GM23338 (cell line): ENCODE measurements at regions not wholly inside any gene's neighbourhood (a gene's known extent, or its start where the extent isn't known, plus 50 kb on each side); places are given as distances from the start of the nearest gene placed in this dataset.
A peak's percentile ranks its signal among the peaks of the same experiment; 100 is the strongest.

ENCODE experiments used
- ATAC-seq: fragments of 200-7000 bp; cut with Tn5 transposase; 3 replicates; pipeline ENCODE4 v1.9.1; 2020
- DNase-seq: peaks from one replicate; pipeline ENCODE4 v3.0.0-alpha.2; 2015; ENCODE audit warnings: low spot score
- H2AFZ ChIP-seq: fragments of 200-600 bp; sonication (generic); 2 replicates; pipeline ENCODE4 v1.8.0; 2016; ENCODE audit warnings: antibody characterized with exemption, mild to moderate bottlenecking, moderate library complexity
- H3F3A ChIP-seq: fragments of 200-600 bp; sonication (generic); replicated peaks from 2 replicates; pipeline ENCODE4 v1.8.0; 2017; ENCODE audit warnings: antibody characterized with exemption, mixed run types, low read depth
- H3K27ac ChIP-seq: fragments of 200-600 bp; sonication (generic); 2 replicates; pipeline ENCODE4 v1.6.1; 2016; ENCODE audit warnings: low read depth
- H3K27me3 ChIP-seq: fragments of 200-600 bp; sonication (generic); 2 replicates; pipeline ENCODE4 v1.8.0; 2016; ENCODE audit warnings: mild to moderate bottlenecking, mixed run types, moderate library complexity; ENCODE audit not compliant: insufficient read depth
- H3K36me3 ChIP-seq: fragments of 200-600 bp; sonication (generic); 2 replicates; pipeline ENCODE4 v1.8.0; 2016; ENCODE audit warnings: mild to moderate bottlenecking; ENCODE audit not compliant: insufficient read depth
- H3K4me1 ChIP-seq: fragments of 200-600 bp; sonication (generic); 2 replicates; pipeline ENCODE4 v1.8.0; 2016; ENCODE audit warnings: mild to moderate bottlenecking, moderate library complexity; ENCODE audit not compliant: insufficient read depth
- H3K4me2 ChIP-seq: fragments of 200-600 bp; sonication (generic); 2 replicates; pipeline ENCODE4 v1.7.1; 2017; ENCODE audit warnings: mixed run types
- H3K4me3 ChIP-seq: fragments of 200-600 bp; sonication (generic); 2 replicates; pipeline ENCODE4 v1.6.1; 2016; ENCODE audit warnings: mixed run types
- H3K79me2 ChIP-seq: fragments of 200-600 bp; sonication (generic); replicated peaks from 2 replicates; pipeline ENCODE4 v1.8.0; 2017; ENCODE audit warnings: mild to moderate bottlenecking; ENCODE audit not compliant: insufficient read depth
- H3K9me2 ChIP-seq: fragments of 200-600 bp; sonication (generic); 2 replicates; pipeline ENCODE4 v1.8.0; 2017; ENCODE audit not compliant: insufficient read depth
- H4K20me1 ChIP-seq: fragments of 200-600 bp; sonication (generic); replicated peaks from 2 replicates; pipeline ENCODE4 v1.8.0; 2017; ENCODE audit warnings: mild to moderate bottlenecking; ENCODE audit not compliant: insufficient read depth
- H3K27ac Mint-ChIP-seq: 2 replicates; pipeline ENCODE4 v1.8.0; 2020; ENCODE audit warnings: inconsistent platforms, mild to moderate bottlenecking, moderate library complexity, mixed read lengths
- H3K27me3 Mint-ChIP-seq: 3 replicates; pipeline ENCODE4 v1.8.0; 2022; ENCODE audit warnings: low read depth, mild to moderate bottlenecking, moderate library complexity, mixed read lengths, inconsistent platforms; ENCODE audit not compliant: insufficient read depth, poor library complexity
- H3K36me3 Mint-ChIP-seq: 3 replicates; pipeline ENCODE4 v1.8.0; 2021; ENCODE audit warnings: low read depth, mild to moderate bottlenecking, inconsistent platforms, moderate library complexity, mixed read lengths
- H3K4me1 Mint-ChIP-seq: 3 replicates; pipeline ENCODE4 v1.8.0; 2020; ENCODE audit warnings: mild to moderate bottlenecking, inconsistent platforms, mixed read lengths
- H3K4me3 Mint-ChIP-seq: 3 replicates; pipeline ENCODE4 v1.8.0; 2021; ENCODE audit warnings: moderate library complexity, mild to moderate bottlenecking, inconsistent platforms, mixed read lengths
- H3K9me3 Mint-ChIP-seq: 3 replicates; pipeline ENCODE4 v1.8.0; 2020; ENCODE audit warnings: moderate library complexity, mild to moderate bottlenecking, inconsistent platforms, mixed read lengths
- EZH2phosphoT487 ChIP-seq: fragments of 200-600 bp; sonication (generic); IDR thresholded peaks from one replicate; pipeline ENCODE4 v1.8.1; 2018; ENCODE audit warnings: antibody characterized with exemption; ENCODE audit not compliant: unreplicated experiment
- POLR2AphosphoS5 ChIP-seq: IDR thresholded peaks from 2 replicates; pipeline ENCODE4 v1.6.1; 2016; ENCODE audit warnings: antibody characterized with exemption, low read depth
- STAT1 ChIP-seq: IDR thresholded peaks from one replicate; pipeline ENCODE4 v1.6.1; 2016; ENCODE audit warnings: antibody characterized with exemption; ENCODE audit not compliant: unreplicated experiment
- ZNF331 ChIP-seq: fragments of 250-450 bp; sonication (Bioruptor Pico); IDR thresholded peaks from 2 replicates; pipeline ENCODE4 v1.5.0; 2020; ENCODE audit warnings: low read depth, mild to moderate bottlenecking, moderate library complexity
- TF ChIP-seq, protein P1 (sequence below): IDR thresholded peaks from 2 replicates; pipeline ENCODE4 v1.6.1; 2016; ENCODE audit warnings: antibody characterized with exemption
- TF ChIP-seq, protein P2 (sequence below): fragments of 250-450 bp; sonication (Bioruptor Pico); IDR thresholded peaks from 2 replicates; pipeline ENCODE4 v1.5.0; 2020; ENCODE audit warnings: mild to moderate bottlenecking, moderate library complexity
- TF ChIP-seq, protein P3 (sequence below), 2 experiments: fragments of 200-600 bp in 1 of 2; sonication (generic) in 1 of 2; conservative IDR thresholded peaks; 2 replicates each; pipeline versions ENCODE4 v1.5.1 to v1.6.1; 2016 to 2017; ENCODE audit warnings: antibody characterized with exemption in 2 of 2, low read depth in 2 of 2, mild to moderate bottlenecking in 2 of 2, moderate library complexity in 1 of 2
- TF ChIP-seq, protein P4 (sequence below): IDR thresholded peaks from one replicate; pipeline ENCODE4 v1.6.1; 2018; ENCODE audit warnings: antibody characterized with exemption; ENCODE audit not compliant: unreplicated experiment

DNA sequence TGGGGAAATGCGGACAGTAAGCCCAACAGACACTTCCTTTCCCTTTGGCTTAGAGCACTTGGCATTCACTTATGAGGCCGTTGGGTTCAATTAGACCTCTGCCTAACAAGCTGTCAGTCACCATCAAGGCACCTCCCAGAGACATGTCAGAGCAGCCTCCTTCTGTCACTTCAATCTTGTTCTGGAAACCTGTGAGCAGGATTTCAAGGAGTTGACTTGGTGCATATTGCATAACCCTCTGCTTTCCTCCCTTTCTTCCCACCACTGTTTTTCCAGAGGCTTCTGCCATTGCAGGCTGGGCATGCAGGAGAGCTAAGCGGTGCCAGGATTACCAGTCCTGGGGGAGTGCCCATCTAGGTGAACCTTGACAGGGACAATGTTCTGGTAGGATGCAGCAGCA lies 484.2 kb upstream of the LRRC4C start:
- Mint-ChIP-seq H3K27me3 (peaks cover 3% of the 10 kb centered on the region), H3K4me1 (no peaks in the 10 kb centered on the region), H3K9me3 (peaks cover 56% of the 10 kb centered on the region; the same call in 2 of the 3 replicates), H3K27ac (no peak overlapping the region), H3K4me3 (no peak overlapping the region), H3K36me3 (0 out of 3 replicates have a peak, but pooled peaks cover 3% of the 10 kb centered on the region)
- no peak overlapping the region for H3K4me3 ChIP-seq
- H3K27me3 ChIP-seq, result no peaks in the 10 kb centered on the region
- H3F3A ChIP-seq, result no peaks in the 10 kb centered on the region
- H3K4me2 ChIP-seq, result no peak overlapping the region
- H3K4me1 ChIP-seq, result no peaks in the 10 kb centered on the region
- H3K27ac ChIP-seq, result no peak overlapping the region
- DNase-seq, result no peak
- no peaks in the 10 kb centered on the region for H4K20me1 ChIP-seq
- H3K79me2 ChIP-seq, result no peaks in the 10 kb centered on the region
- 0 out of 2 replicates have a peak, but pooled peaks cover 3% of the 10 kb centered on the region for H3K9me2 ChIP-seq
- no peak for ATAC-seq
- TF ChIP-seq EZH2phosphoT487, result no peak
- TF ChIP-seq, protein P1, sequence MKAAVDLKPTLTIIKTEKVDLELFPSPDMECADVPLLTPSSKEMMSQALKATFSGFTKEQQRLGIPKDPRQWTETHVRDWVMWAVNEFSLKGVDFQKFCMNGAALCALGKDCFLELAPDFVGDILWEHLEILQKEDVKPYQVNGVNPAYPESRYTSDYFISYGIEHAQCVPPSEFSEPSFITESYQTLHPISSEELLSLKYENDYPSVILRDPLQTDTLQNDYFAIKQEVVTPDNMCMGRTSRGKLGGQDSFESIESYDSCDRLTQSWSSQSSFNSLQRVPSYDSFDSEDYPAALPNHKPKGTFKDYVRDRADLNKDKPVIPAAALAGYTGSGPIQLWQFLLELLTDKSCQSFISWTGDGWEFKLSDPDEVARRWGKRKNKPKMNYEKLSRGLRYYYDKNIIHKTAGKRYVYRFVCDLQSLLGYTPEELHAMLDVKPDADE, result no peak
- H3K36me3 ChIP-seq, result no peaks in the 10 kb centered on the region
- no peak overlapping the region for H2AFZ ChIP-seq

DNA sequence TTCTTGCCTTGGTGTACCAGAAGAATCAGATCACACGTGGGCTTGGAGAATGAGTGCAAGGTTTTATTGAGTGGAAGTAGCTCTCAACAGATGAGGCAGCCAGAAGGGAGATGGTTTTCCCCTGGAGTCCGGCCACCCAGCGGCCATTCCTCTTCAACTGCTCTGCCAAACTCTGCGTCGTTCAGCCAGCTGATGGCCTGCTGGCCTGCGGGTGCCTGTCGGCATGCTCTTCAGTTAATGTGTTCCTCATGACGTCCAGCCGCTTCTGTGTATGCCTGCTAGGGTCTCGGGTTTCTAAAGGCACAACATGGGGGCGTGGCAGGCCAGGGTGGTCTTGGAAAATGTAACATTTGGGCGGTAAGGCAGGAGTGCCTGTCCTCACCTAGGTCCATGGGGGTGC lies 487.9 kb upstream of the LRRC4C start:
- Histone ChIP-seq H3K4me2 (no peak overlapping the region), H3K79me2 (no peaks in the 10 kb centered on the region), H3F3A (no peaks in the 10 kb centered on the region), H3K9me2 (0 out of 2 replicates have a peak, but pooled peaks cover 3% of the 10 kb centered on the region), H4K20me1 (no peaks in the 10 kb centered on the region), H2AFZ (peak overlapping the region; percentile 63), H3K4me3 (no peak overlapping the region), H3K36me3 (no peaks in the 10 kb centered on the region), H3K27ac (no peak overlapping the region), H3K27me3 (no peaks in the 10 kb centered on the region), H3K4me1 (no peaks in the 10 kb centered on the region)
- H3K27me3 Mint-ChIP-seq, result peaks cover 3% of the 10 kb centered on the region
- DNase-seq (peak; percentile 5), ATAC-seq (no peak)
- H3K27ac Mint-ChIP-seq, result no peak overlapping the region
- peaks cover 64% of the 10 kb centered on the region for H3K9me3 Mint-ChIP-seq
- H3K4me3 Mint-ChIP-seq, result no peak overlapping the region
- no peaks in the 10 kb centered on the region for H3K4me1 Mint-ChIP-seq
- H3K36me3 Mint-ChIP-seq, result no peaks in the 10 kb centered on the region
- TF ChIP-seq STAT1 (no peak), ZNF331 (CRISPR knock-in tag) (no peak), POLR2AphosphoS5 (no peak)
- TF ChIP-seq, protein P2, sequence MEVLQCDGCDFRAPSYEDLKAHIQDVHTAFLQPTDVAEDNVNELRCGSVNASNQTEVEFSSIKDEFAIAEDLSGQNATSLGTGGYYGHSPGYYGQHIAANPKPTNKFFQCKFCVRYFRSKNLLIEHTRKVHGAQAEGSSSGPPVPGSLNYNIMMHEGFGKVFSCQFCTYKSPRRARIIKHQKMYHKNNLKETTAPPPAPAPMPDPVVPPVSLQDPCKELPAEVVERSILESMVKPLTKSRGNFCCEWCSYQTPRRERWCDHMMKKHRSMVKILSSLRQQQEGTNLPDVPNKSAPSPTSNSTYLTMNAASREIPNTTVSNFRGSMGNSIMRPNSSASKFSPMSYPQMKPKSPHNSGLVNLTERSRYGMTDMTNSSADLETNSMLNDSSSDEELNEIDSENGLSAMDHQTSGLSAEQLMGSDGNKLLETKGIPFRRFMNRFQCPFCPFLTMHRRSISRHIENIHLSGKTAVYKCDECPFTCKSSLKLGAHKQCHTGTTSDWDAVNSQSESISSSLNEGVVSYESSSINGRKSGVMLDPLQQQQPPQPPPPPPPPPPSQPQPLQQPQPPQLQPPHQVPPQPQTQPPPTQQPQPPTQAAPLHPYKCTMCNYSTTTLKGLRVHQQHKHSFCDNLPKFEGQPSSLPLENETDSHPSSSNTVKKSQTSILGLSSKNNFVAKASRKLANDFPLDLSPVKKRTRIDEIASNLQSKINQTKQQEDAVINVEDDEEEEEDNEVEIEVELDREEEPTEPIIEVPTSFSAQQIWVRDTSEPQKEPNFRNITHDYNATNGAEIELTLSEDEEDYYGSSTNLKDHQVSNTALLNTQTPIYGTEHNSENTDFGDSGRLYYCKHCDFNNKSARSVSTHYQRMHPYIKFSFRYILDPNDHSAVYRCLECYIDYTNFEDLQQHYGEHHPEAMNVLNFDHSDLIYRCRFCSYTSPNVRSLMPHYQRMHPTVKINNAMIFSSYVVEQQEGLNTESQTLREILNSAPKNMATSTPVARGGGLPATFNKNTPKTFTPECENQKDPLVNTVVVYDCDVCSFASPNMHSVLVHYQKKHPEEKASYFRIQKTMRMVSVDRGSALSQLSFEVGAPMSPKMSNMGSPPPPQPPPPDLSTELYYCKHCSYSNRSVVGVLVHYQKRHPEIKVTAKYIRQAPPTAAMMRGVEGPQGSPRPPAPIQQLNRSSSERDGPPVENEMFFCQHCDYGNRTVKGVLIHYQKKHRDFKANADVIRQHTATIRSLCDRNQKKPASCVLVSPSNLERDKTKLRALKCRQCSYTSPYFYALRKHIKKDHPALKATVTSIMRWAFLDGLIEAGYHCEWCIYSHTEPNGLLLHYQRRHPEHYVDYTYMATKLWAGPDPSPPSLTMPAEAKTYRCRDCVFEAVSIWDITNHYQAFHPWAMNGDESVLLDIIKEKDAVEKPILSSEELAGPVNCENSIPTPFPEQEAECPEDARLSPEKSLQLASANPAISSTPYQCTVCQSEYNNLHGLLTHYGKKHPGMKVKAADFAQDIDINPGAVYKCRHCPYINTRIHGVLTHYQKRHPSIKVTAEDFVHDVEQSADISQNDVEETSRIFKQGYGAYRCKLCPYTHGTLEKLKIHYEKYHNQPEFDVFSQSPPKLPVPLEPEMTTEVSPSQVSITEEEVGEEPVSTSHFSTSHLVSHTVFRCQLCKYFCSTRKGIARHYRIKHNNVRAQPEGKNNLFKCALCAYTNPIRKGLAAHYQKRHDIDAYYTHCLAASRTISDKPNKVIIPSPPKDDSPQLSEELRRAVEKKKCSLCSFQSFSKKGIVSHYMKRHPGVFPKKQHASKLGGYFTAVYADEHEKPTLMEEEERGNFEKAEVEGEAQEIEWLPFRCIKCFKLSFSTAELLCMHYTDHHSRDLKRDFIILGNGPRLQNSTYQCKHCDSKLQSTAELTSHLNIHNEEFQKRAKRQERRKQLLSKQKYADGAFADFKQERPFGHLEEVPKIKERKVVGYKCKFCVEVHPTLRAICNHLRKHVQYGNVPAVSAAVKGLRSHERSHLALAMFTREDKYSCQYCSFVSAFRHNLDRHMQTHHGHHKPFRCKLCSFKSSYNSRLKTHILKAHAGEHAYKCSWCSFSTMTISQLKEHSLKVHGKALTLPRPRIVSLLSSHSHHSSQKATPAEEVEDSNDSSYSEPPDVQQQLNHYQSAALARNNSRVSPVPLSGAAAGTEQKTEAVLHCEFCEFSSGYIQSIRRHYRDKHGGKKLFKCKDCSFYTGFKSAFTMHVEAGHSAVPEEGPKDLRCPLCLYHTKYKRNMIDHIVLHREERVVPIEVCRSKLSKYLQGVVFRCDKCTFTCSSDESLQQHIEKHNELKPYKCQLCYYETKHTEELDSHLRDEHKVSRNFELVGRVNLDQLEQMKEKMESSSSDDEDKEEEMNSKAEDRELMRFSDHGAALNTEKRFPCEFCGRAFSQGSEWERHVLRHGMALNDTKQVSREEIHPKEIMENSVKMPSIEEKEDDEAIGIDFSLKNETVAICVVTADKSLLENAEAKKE (CRISPR knock-in tag), result no peak
- TF ChIP-seq, protein P3, sequence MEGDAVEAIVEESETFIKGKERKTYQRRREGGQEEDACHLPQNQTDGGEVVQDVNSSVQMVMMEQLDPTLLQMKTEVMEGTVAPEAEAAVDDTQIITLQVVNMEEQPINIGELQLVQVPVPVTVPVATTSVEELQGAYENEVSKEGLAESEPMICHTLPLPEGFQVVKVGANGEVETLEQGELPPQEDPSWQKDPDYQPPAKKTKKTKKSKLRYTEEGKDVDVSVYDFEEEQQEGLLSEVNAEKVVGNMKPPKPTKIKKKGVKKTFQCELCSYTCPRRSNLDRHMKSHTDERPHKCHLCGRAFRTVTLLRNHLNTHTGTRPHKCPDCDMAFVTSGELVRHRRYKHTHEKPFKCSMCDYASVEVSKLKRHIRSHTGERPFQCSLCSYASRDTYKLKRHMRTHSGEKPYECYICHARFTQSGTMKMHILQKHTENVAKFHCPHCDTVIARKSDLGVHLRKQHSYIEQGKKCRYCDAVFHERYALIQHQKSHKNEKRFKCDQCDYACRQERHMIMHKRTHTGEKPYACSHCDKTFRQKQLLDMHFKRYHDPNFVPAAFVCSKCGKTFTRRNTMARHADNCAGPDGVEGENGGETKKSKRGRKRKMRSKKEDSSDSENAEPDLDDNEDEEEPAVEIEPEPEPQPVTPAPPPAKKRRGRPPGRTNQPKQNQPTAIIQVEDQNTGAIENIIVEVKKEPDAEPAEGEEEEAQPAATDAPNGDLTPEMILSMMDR (conservative IDR thresholded peaks at IDR 0.05; ENCODE audit: low read depth in 2 of 2), result no peak
- TF ChIP-seq, protein P4, sequence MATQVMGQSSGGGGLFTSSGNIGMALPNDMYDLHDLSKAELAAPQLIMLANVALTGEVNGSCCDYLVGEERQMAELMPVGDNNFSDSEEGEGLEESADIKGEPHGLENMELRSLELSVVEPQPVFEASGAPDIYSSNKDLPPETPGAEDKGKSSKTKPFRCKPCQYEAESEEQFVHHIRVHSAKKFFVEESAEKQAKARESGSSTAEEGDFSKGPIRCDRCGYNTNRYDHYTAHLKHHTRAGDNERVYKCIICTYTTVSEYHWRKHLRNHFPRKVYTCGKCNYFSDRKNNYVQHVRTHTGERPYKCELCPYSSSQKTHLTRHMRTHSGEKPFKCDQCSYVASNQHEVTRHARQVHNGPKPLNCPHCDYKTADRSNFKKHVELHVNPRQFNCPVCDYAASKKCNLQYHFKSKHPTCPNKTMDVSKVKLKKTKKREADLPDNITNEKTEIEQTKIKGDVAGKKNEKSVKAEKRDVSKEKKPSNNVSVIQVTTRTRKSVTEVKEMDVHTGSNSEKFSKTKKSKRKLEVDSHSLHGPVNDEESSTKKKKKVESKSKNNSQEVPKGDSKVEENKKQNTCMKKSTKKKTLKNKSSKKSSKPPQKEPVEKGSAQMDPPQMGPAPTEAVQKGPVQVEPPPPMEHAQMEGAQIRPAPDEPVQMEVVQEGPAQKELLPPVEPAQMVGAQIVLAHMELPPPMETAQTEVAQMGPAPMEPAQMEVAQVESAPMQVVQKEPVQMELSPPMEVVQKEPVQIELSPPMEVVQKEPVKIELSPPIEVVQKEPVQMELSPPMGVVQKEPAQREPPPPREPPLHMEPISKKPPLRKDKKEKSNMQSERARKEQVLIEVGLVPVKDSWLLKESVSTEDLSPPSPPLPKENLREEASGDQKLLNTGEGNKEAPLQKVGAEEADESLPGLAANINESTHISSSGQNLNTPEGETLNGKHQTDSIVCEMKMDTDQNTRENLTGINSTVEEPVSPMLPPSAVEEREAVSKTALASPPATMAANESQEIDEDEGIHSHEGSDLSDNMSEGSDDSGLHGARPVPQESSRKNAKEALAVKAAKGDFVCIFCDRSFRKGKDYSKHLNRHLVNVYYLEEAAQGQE, result no peak
